Activated CD8-positive, alpha-beta T cell treated with anti-CD3 and anti-CD28 coated beads for 36 hours (primary cell): ENCODE measurements at regions not wholly inside any gene's neighbourhood (a gene's known extent, or its start where the extent isn't known, plus 50 kb on each side); places are given as distances from the start of the nearest gene placed in this dataset.

Source experiments
- ATAC-seq: fragments of 200-7000 bp; cut with Tn5 transposase; one replicate; pipeline ENCODE4 v1.10.0; 2021; ENCODE audit warnings: mild to moderate bottlenecking, moderate library complexity
- CTCF ChIA-PET: fragments of 350-600 bp; sonication (Branson Sonifier 250); formaldehyde crosslinking; loops from one replicate; lab custom pipeline; 2021; ENCODE audit warnings: antibody characterized with exemption; lab: Charles Lee
- POLR2A ChIA-PET: fragments of 350-600 bp; sonication (Branson Sonifier 250); formaldehyde crosslinking; loops from one replicate; lab custom pipeline; 2021; ENCODE audit warnings: antibody characterized with exemption; lab: Charles Lee
- DNase-seq: peaks from one replicate; pipeline ENCODE4 v3.0.0-alpha.2; 2020
- H3K27ac Mint-ChIP-seq: one replicate; pipeline ENCODE4 v1.8.0; 2021; ENCODE audit warnings: mild to moderate bottlenecking, mixed read lengths
- H3K27me3 Mint-ChIP-seq: one replicate; pipeline ENCODE4 v1.8.0; 2021; ENCODE audit warnings: mixed read lengths
- H3K36me3 Mint-ChIP-seq: one replicate; pipeline ENCODE4 v1.8.0; 2021; ENCODE audit warnings: low read depth, mixed read lengths
- H3K4me1 Mint-ChIP-seq: one replicate; pipeline ENCODE4 v1.8.0; 2021; ENCODE audit warnings: low read depth, mixed read lengths
- H3K4me3 Mint-ChIP-seq: one replicate; pipeline ENCODE4 v1.8.0; 2021; ENCODE audit warnings: mild to moderate bottlenecking, moderate library complexity, mixed read lengths
- H3K9me3 Mint-ChIP-seq: one replicate; pipeline ENCODE4 v1.8.0; 2021; ENCODE audit warnings: mixed read lengths
- intact Hi-C: fragments of 100-400 bp; cut with micrococcal nuclease; formaldehyde crosslinking; loops from one replicate; pipeline ENCODE4 v1.10.0; 2022
- TF ChIP-seq, protein P1 (sequence below): fragments of 200-600 bp; IDR thresholded peaks from one replicate; pipeline ENCODE4 v1.8.0; 2022; ENCODE audit warnings: antibody characterized with exemption, mild to moderate bottlenecking

- TF ChIP-seq, protein P1, sequence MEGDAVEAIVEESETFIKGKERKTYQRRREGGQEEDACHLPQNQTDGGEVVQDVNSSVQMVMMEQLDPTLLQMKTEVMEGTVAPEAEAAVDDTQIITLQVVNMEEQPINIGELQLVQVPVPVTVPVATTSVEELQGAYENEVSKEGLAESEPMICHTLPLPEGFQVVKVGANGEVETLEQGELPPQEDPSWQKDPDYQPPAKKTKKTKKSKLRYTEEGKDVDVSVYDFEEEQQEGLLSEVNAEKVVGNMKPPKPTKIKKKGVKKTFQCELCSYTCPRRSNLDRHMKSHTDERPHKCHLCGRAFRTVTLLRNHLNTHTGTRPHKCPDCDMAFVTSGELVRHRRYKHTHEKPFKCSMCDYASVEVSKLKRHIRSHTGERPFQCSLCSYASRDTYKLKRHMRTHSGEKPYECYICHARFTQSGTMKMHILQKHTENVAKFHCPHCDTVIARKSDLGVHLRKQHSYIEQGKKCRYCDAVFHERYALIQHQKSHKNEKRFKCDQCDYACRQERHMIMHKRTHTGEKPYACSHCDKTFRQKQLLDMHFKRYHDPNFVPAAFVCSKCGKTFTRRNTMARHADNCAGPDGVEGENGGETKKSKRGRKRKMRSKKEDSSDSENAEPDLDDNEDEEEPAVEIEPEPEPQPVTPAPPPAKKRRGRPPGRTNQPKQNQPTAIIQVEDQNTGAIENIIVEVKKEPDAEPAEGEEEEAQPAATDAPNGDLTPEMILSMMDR = no peak
- Mint-ChIP-seq H3K9me3 (peaks cover 24% of the 10 kb centered on the region), H3K4me3 (no peak overlapping the region), H3K4me1 (no peaks in the 10 kb centered on the region), H3K27ac (no peak overlapping the region), H3K36me3 (no peaks in the 10 kb centered on the region), H3K27me3 (peaks cover 5% of the 10 kb centered on the region)
- ChIA-PET POLR2A (interaction anchor here (1.6 kb wide), 1 partner anchor 10 kb away, joined by 5 read pairs; no protein-coding TSS in a partner anchor), CTCF (no interaction called here)
- DNase-seq = no peak
- intact Hi-C loops = no loop called here
- ATAC-seq = no peak
Observed at GRCh38 chr9:78519786-78520185, 222.9 kb downstream of the PSAT1 start.

- Mint-ChIP-seq H3K4me1 (no peaks in the 10 kb centered on the region), H3K4me3 (no peak overlapping the region), H3K9me3 (peaks cover 24% of the 10 kb centered on the region), H3K36me3 (no peaks in the 10 kb centered on the region), H3K27ac (no peak overlapping the region), H3K27me3 (no peaks in the 10 kb centered on the region)
- POLR2A ChIA-PET = no interaction called here
- DNase-seq = no peak
- no peak for ATAC-seq
- intact Hi-C loops = no loop called here
- CTCF ChIA-PET = no interaction called here
- TF ChIP-seq, protein P1 = no peak
Observed at GRCh38 chr9:78521680-78522079, 224.8 kb downstream of the PSAT1 start.

DNA sequence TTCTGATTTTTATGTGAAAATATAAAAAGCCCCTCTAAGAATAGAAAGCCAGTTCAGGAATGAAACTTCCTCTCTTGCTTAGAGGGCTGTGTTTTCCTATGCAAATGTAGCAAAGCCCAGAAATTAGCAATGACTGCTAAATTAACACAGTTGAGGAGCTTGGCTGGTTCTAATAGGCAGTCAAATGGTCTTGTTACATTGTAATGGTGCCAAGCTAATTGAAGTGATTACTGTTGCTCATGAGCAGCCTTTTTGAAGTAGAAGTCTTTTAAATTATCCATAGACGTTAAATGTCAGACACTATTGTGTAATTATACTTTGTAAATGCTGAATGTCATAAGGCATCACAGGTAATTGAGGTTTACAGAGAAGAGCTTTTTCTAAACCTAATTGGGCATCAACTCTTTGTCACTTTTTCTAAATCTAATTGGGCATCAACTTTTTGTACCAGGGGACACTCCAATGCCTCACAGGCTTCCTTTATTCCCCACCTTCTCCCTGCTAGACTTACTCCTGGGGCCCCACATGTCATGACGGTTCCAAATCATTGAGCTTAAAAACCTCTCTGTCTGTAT lies 229.1 kb downstream of the PSAT1 start:
- Mint-ChIP-seq H3K27ac (no peak overlapping the region), H3K4me1 (no peaks in the 10 kb centered on the region), H3K27me3 (no peaks in the 10 kb centered on the region), H3K36me3 (no peaks in the 10 kb centered on the region), H3K4me3 (no peak overlapping the region), H3K9me3 (peaks cover 7% of the 10 kb centered on the region)
- ChIA-PET POLR2A (no interaction called here), CTCF (no interaction called here)
- TF ChIP-seq, protein P1 = no peak
- ATAC-seq = no peak
- no peak for DNase-seq
- intact Hi-C loops = no loop called here

DNA sequence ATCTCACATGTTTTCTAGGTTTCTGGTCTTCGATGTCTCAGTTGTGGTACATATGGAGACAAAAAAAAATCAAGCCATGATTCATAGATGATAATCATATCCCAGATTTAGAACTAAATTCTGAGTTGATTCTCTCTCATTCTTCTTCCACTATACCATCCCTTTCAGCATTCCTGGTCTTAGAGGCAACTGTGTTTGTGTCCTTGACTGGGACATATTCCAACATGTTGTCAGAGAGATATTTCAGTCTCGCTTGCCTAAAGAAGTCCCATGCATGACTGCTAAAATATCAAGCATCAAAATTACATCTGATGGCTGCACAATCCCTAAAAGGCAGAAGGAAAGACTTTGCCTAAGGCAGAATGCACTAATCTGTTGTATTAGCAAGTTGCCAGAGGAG lies 236.6 kb downstream of the PSAT1 start:
- POLR2A ChIA-PET = no interaction called here
- TF ChIP-seq, protein P1 = no peak
- no peak for DNase-seq
- intact Hi-C loops = no loop called here
- Mint-ChIP-seq H3K27ac (no peak overlapping the region), H3K4me1 (no peaks in the 10 kb centered on the region), H3K36me3 (no peaks in the 10 kb centered on the region), H3K9me3 (peaks cover 3% of the 10 kb centered on the region), H3K4me3 (no peak overlapping the region), H3K27me3 (no peaks in the 10 kb centered on the region)
- CTCF ChIA-PET = no interaction called here
- no peak for ATAC-seq

GRCh38 chr9:78539188-78539587 lies 242.3 kb downstream of the PSAT1 start:
- intact Hi-C loops = no loop called here
- no peak for DNase-seq
- TF ChIP-seq, protein P1 = no peak
- no peak for ATAC-seq
- Mint-ChIP-seq H3K9me3 (peaks cover 3% of the 10 kb centered on the region), H3K4me1 (no peaks in the 10 kb centered on the region), H3K27ac (no peak overlapping the region), H3K27me3 (no peaks in the 10 kb centered on the region), H3K36me3 (no peaks in the 10 kb centered on the region), H3K4me3 (no peak overlapping the region)
- ChIA-PET POLR2A (interaction anchor here (0.6 kb wide), 1 partner anchor 16 kb away, joined by 3 read pairs; no protein-coding TSS in a partner anchor), CTCF (no interaction called here)
